ENCODE measurements at regions not wholly inside any gene's neighbourhood (a gene's known extent, or its start where the extent isn't known, plus 50 kb on each side); places are given as distances from the start of the nearest gene placed in this dataset.

GRCh38 chr21:29477347-29477746 is 178.6 kb downstream of the BACH1 start:
- Histone ChIP-seq H3K56ac (ENCODE audit: extremely low read depth, insufficient read depth, low read length) (no peak overlapping the region), H3K4me1 (ENCODE audit: control insufficient read depth, insufficient read depth, low read length) (peaks cover 17% of the 10 kb centered on the region), H3K36me3 (ENCODE audit: control insufficient read depth, insufficient read depth, low read length) (no peaks in the 10 kb centered on the region), H3K23ac (ENCODE audit: low read depth, low read length) (no peak overlapping the region), H3K9ac (ENCODE audit: low read depth, low read length) (no peak overlapping the region), H3K4me3 (ENCODE audit: insufficient read depth, low read depth, low read length) (no peak overlapping the region), H3K4ac (ENCODE audit: low read depth, low read length) (peak overlapping the region; percentile 63), H3K14ac (replicated peaks; ENCODE audit: low read depth, low read length) (0 out of 2 replicates have a peak overlapping the region, but pooled peaks have one; percentile 1), H2AFZ (replicated peaks; ENCODE audit: low read length, poor library complexity) (no peak overlapping the region), H3K79me1 (ENCODE audit: low read depth in 1 of 2, low read length in 2 of 2) (peaks cover 0 to 13% of the 10 kb centered on the region in 2 experiments; a peak in 1 of 4 replicates), H2AK5ac (ENCODE audit: low read depth, low read length) (peak overlapping the region; percentile 72), H4K91ac (ENCODE audit: insufficient read depth, low read depth, low read length) (peak overlapping the region; percentile 87; the same call in 1 of the 2 replicates), H3K27ac (ENCODE audit: insufficient read depth, low read length) (peak overlapping the region; percentile 13; the same call in 1 of the 2 replicates), H4K20me1 (ENCODE audit: insufficient read depth, low read length) (no peaks in the 10 kb centered on the region), H2BK20ac (ENCODE audit: low read depth, low read length) (peak overlapping the region; percentile 60), H2BK120ac (ENCODE audit: low read depth, low read length) (peak overlapping the region; percentile 58; the same call in 1 of the 2 replicates), H4K5ac (ENCODE audit: low read depth, low read length) (peak overlapping the region; percentile 65; the same call in 1 of the 2 replicates), H3K9me1 (ENCODE audit: insufficient read depth, low read length) (peaks cover 11% of the 10 kb centered on the region; the same call in 1 of the 2 replicates), H3K27me3 (ENCODE audit: control insufficient read depth, insufficient read depth, low read length) (no peaks in the 10 kb centered on the region), H3K4me2 (ENCODE audit: low read depth, low read length) (no peak overlapping the region), H2AK9ac (replicated peaks; ENCODE audit: low read depth, low read length, poor library complexity) (peak overlapping the region; percentile 44), H2BK5ac (ENCODE audit: low read depth, low read length, poor library complexity, severe bottlenecking) (peak overlapping the region; percentile 63), H4K8ac (ENCODE audit: low read depth in 2 of 2, low read length in 2 of 2) (peak overlapping the region; percentile 48 to 52; a peak in 3 of 4 replicates), H3K18ac (ENCODE audit: low read depth, low read length) (peak overlapping the region; percentile 65), H2BK15ac (ENCODE audit: low read depth, low read length) (peak overlapping the region; percentile 89; the same call in 1 of the 3 replicates), H3K9me3 (ENCODE audit: control insufficient read depth, insufficient read depth, low read length) (no peaks in the 10 kb centered on the region)
- intact Hi-C loops (cut with micrococcal nuclease): loop anchor here (5.0 to 10.0 kb wide), 3 partner anchors 105 to 385 kb away; no protein-coding TSS in a partner anchor
- in situ Hi-C loops (cut with MboI; ENCODE audit: low sequenced_read_pairs): loop anchor here (5.0 kb wide), 1 partner anchor 370 kb away; no protein-coding TSS in a partner anchor
- DNase-seq (no peak), ATAC-seq (ENCODE audit: low read depth) (no peak)
- no TSS peak for BruUV-seq (replicated peaks)
- ChIA-PET POLR2A (ENCODE audit: unreplicated experiment) (no interaction called here), CTCF (interaction anchor here (0.6 to 1.7 kb wide), 6 partner anchors 44 to 385 kb away, joined by 3 to 6 read pairs (median 3); no protein-coding TSS in a partner anchor)
- dilution Hi-C loops (cut with HindIII; ENCODE audit: low sequenced_read_pairs, unreplicated experiment): no loop called here
- 71% methylated on average over 3 of the region's 5 CpGs; no CpG with 5 or more reads in 1 of the 2 experiments for WGBS, 2 experiments (ENCODE audit: extremely low coverage in 2 of 2, insufficient read length in 1 of 2)
- TF ChIP-seq ELK1 (IDR thresholded peaks at IDR 0.05; ENCODE audit: borderline replicate concordance, low read depth, low read length) (no peak), RFX5 (IDR thresholded peaks at IDR 0.05; ENCODE audit: low read depth, low read length) (no peak), POLR2A (IDR thresholded peaks at IDR 0.05; ENCODE audit: low read depth, low read length) (no peak), CHD1 (IDR thresholded peaks at IDR 0.05; ENCODE audit: low read depth, low read length) (no peak), SMC3 (IDR thresholded peaks at IDR 0.05; ENCODE audit: low read depth, low read length) (no peak), RCOR1 (IDR thresholded peaks at IDR 0.05; ENCODE audit: insufficient replicate concordance, low read length) (no peak), CEBPB (IDR thresholded peaks at IDR 0.05; ENCODE audit: low read depth, low read length) (no peak), CTCF (conservative IDR thresholded peaks at IDR 0.05; ENCODE audit: low read depth, low read length) (no peak), USF2 (IDR thresholded peaks at IDR 0.05; ENCODE audit: low read depth, low read length) (no peak), BHLHE40 (IDR thresholded peaks at IDR 0.05; ENCODE audit: low read depth, low read length) (no peak)
